PC-3 (cell line): ENCODE measurements at regions not wholly inside any gene's neighbourhood (a gene's known extent, or its start where the extent isn't known, plus 50 kb on each side); places are given as distances from the start of the nearest gene placed in this dataset.

Experiments
- ATAC-seq: fragments of 200-7000 bp; cut with Tn5 transposase; 2 replicates; pipeline ENCODE4 v1.9.1; 2020; ENCODE audit warnings: mild to moderate bottlenecking, moderate library complexity
- BruUV-seq: library from RNA; stranded (reverse); fragments of 400-500 nt; replicated peaks from 2 replicates; lab custom pipeline; 2021; lab: Mats Ljungman, UMichigan
- CTCF ChIA-PET: fragments of 300-600 bp; sonication (Branson Sonifier 250); formaldehyde crosslinking; loops from one replicate; lab custom pipeline; 2022; ENCODE audit warnings: antibody characterized with exemption; lab: Charles Lee
- POLR2A ChIA-PET: fragments of 300-600 bp; sonication (Branson Sonifier 250); formaldehyde crosslinking; loops from one replicate; lab custom pipeline; 2022; ENCODE audit warnings: antibody characterized with exemption; ENCODE audit not compliant: unreplicated experiment; lab: Charles Lee
- DNase-seq: peaks from one replicate; pipeline ENCODE4 v3.0.0-alpha.2; 2015
- H2AFZ ChIP-seq: fragments of 300-600 bp; sonication (generic); 2 replicates; pipeline ENCODE4 v1.6.0; 2016; ENCODE audit warnings: antibody characterized with exemption, low read length
- H3F3A ChIP-seq: fragments of 300-600 bp; sonication (generic); one replicate; pipeline ENCODE4 v1.6.0; 2017; ENCODE audit warnings: antibody characterized with exemption, low read length, control low read depth, mild to moderate bottlenecking; ENCODE audit not compliant: unreplicated experiment
- H3K27ac ChIP-seq: fragments of 300-600 bp; sonication (generic); 2 replicates; pipeline ENCODE4 v1.5.1; 2016; ENCODE audit warnings: mild to moderate bottlenecking, low read length
- H3K27me3 ChIP-seq: fragments of 300-600 bp; sonication (generic); 2 replicates; pipeline ENCODE4 v1.6.1; 2016; ENCODE audit warnings: low read length, mixed read lengths
- H3K36me3 ChIP-seq: fragments of 300-600 bp; sonication (generic); 2 replicates; pipeline ENCODE4 v1.6.1; 2016; ENCODE audit warnings: low read depth, mixed run types, low read length, mixed read lengths
- H3K4me1 ChIP-seq: fragments of 300-600 bp; sonication (generic); 2 replicates; pipeline ENCODE4 v1.5.1; 2016; ENCODE audit warnings: low read length; ENCODE audit not compliant: insufficient read depth
- H3K4me2 ChIP-seq: fragments of 300-600 bp; sonication (generic); 2 replicates; pipeline ENCODE4 v1.6.0; 2016; ENCODE audit warnings: low read length
- H3K4me3 ChIP-seq: fragments of 300-600 bp; sonication (generic); 2 replicates; pipeline ENCODE4 v1.5.1; 2016; ENCODE audit warnings: mild to moderate bottlenecking, low read length, mixed read lengths
- H3K79me2 ChIP-seq: fragments of 300-600 bp; sonication (generic); 2 replicates; pipeline ENCODE4 v1.6.1; 2017; ENCODE audit warnings: low read length, mixed read lengths
- H3K9ac ChIP-seq: fragments of 300-600 bp; sonication (generic); 2 replicates; pipeline ENCODE4 v1.6.0; 2016; ENCODE audit warnings: mild to moderate bottlenecking, low read length
- H3K9me2 ChIP-seq: fragments of 300-600 bp; sonication (generic); replicated peaks from 2 replicates; pipeline ENCODE4 v1.6.1; 2016; ENCODE audit warnings: mixed run types, low read length, mixed read lengths
- H3K9me3 ChIP-seq: fragments of 300-600 bp; sonication (generic); 2 replicates; pipeline ENCODE4 v1.6.1; 2016; ENCODE audit warnings: low read length, mixed read lengths
- H4K20me1 ChIP-seq: fragments of 300-600 bp; sonication (generic); 2 replicates; pipeline ENCODE4 v1.6.1; 2016; ENCODE audit warnings: low read length, mixed read lengths
- CTCF ChIP-seq: fragments of 300-600 bp; sonication (generic); conservative IDR thresholded peaks from 2 replicates; pipeline ENCODE4 v1.5.1; 2017; ENCODE audit warnings: antibody characterized with exemption, low read depth, mild to moderate bottlenecking, low read length
- EZH2 ChIP-seq: fragments of 300-600 bp; sonication (generic); IDR thresholded peaks from one replicate; pipeline ENCODE4 v1.6.1; 2017; ENCODE audit warnings: antibody characterized with exemption, mild to moderate bottlenecking, low read length; ENCODE audit not compliant: unreplicated experiment
- EZH2phosphoT487 ChIP-seq: fragments of 300-600 bp; sonication (generic); IDR thresholded peaks from 2 replicates; pipeline ENCODE4 v1.6.1; 2018; ENCODE audit warnings: mild to moderate bottlenecking, antibody characterized with exemption, low read length, borderline replicate concordance
- intact Hi-C: fragments of 100-400 bp; cut with micrococcal nuclease; formaldehyde crosslinking; loops from 2 replicates; pipeline ENCODE4 v1.9.0; 2023

GRCh38 chr1:238998577-238998976 lies 387.8 kb upstream of the CHRM3 start:
- Histone ChIP-seq H3F3A (no peaks in the 10 kb centered on the region), H4K20me1 (no peaks in the 10 kb centered on the region), H3K79me2 (no peaks in the 10 kb centered on the region), H3K4me3 (no peak overlapping the region), H3K4me1 (no peaks in the 10 kb centered on the region), H3K27me3 (no peaks in the 10 kb centered on the region), H3K4me2 (no peak overlapping the region), H2AFZ (no peak overlapping the region), H3K9me2 (no peaks in the 10 kb centered on the region), H3K9ac (no peak overlapping the region), H3K27ac (no peak overlapping the region), H3K36me3 (no peaks in the 10 kb centered on the region), H3K9me3 (no peaks in the 10 kb centered on the region)
- ChIA-PET POLR2A (no interaction called here), CTCF (no interaction called here)
- DNase-seq (no peak), ATAC-seq (no peak)
- intact Hi-C loops = no loop called here
- no TSS peak for BruUV-seq
- TF ChIP-seq EZH2phosphoT487 = no peak
- no peak for TF ChIP-seq CTCF
- TF ChIP-seq EZH2 = no peak

- H3K9me3 ChIP-seq = no peaks in the 10 kb centered on the region
- H3K4me3 ChIP-seq = no peak overlapping the region
- no peak for ATAC-seq
- H2AFZ ChIP-seq = no peak overlapping the region
- no peaks in the 10 kb centered on the region for H3F3A ChIP-seq
- H3K9ac ChIP-seq = no peak overlapping the region
- no peak for TF ChIP-seq EZH2
- TF ChIP-seq CTCF = no peak
- no peak for TF ChIP-seq EZH2phosphoT487
- no peak for DNase-seq
- no TSS peak for BruUV-seq
- no peak overlapping the region for H3K27ac ChIP-seq
- no peaks in the 10 kb centered on the region for H3K4me1 ChIP-seq
- ChIA-PET POLR2A (no interaction called here), CTCF (no interaction called here)
- H3K79me2 ChIP-seq = no peaks in the 10 kb centered on the region
- H3K4me2 ChIP-seq = no peak overlapping the region
- no peaks in the 10 kb centered on the region for H3K27me3 ChIP-seq
- no peaks in the 10 kb centered on the region for H4K20me1 ChIP-seq
- no peaks in the 10 kb centered on the region for H3K36me3 ChIP-seq
- intact Hi-C loops = no loop called here
- H3K9me2 ChIP-seq = no peaks in the 10 kb centered on the region
Measured at GRCh38 chr1:238991765-238992495, 394.4 kb upstream of the CHRM3 start.

- CTCF ChIA-PET = no interaction called here
Measured at GRCh38 chr1:238985312-238985711, 401.1 kb upstream of the CHRM3 start.

More at GRCh38 chr1:238985312-238985711, 401.1 kb upstream of the CHRM3 start:
- intact Hi-C loops = loop anchor here (2.0 kb wide), 1 partner anchor 25 kb away; no protein-coding TSS in a partner anchor
- Histone ChIP-seq H3K9me3 (no peaks in the 10 kb centered on the region), H4K20me1 (no peaks in the 10 kb centered on the region), H3K4me2 (no peak overlapping the region), H3K27me3 (no peaks in the 10 kb centered on the region), H3K9me2 (no peaks in the 10 kb centered on the region), H3K4me3 (no peak overlapping the region), H3K4me1 (0 out of 2 replicates have a peak, but pooled peaks cover 10% of the 10 kb centered on the region), H3K27ac (no peak overlapping the region), H2AFZ (no peak overlapping the region), H3K36me3 (no peaks in the 10 kb centered on the region), H3K9ac (no peak overlapping the region), H3F3A (no peaks in the 10 kb centered on the region), H3K79me2 (no peaks in the 10 kb centered on the region)
- DNase-seq (peak; percentile 48), ATAC-seq (peak; percentile 84)
- POLR2A ChIA-PET = no interaction called here
- BruUV-seq = no TSS peak
- TF ChIP-seq EZH2phosphoT487 (no peak), EZH2 (no peak), CTCF (no peak)
